ENCODE measurements at regions not wholly inside any gene's neighbourhood (a gene's known extent, or its start where the extent isn't known, plus 50 kb on each side); places are given as distances from the start of the nearest gene placed in this dataset.

DNA sequence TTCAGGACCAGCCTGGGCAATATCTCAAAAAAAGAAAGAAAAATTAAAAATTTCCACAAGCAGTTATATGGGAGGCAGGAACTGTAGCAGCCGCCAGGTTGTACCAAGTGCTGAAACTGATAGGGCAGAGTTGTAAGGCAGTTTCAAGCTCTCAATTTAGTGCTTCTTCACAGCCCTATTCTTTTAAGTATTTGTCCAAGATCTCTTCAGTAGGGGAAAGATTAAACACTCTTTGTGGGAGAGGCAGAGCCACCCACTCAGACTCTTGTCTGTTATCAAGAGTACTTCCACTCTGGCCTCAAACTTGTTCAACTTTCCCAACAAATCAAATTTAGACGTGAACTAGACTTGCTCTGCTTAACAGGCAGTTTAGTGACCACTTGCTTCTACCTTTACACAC, 228.7 kb downstream of the REEP3 start:
- DNase-seq = no peak

DNA sequence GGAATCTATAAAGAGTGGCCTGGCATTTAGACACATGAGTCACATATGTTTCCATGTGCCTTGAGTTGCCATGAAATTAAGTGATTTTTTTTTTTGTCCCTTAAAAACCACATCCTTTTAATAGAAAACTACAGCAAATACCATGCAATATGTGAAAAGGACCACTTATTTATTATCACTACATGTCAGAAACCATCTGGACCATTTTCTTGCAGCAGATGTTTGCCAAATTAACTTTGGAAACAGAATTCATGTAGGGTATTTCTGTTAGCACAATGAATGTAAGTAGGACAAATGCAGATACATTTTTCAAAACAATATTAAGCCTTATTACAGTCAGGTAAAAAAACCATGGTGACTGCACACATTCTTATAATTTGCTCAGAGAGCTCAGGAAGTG, 230.6 kb downstream of the REEP3 start:
- no peak for DNase-seq

DNA sequence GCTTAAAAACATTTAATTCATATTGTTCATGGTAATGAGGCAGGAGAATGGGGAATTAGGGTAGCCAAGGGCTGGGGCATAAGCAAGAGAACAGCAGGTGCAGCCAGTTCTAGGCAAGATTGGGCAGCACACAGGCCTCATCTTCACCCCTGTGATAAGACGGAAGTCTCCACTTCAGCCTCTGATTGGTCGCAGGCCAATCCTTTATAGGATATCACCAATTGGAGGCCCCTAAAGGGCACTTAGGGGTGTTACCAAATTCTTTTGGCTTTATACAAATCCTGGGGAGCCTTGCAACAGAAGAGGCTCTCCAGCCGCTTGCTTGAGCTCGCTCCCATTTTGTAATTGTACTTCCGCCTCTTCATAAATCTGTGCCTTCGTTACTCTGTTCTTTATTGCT, 231.1 kb downstream of the REEP3 start:
- no peak for DNase-seq

DNA sequence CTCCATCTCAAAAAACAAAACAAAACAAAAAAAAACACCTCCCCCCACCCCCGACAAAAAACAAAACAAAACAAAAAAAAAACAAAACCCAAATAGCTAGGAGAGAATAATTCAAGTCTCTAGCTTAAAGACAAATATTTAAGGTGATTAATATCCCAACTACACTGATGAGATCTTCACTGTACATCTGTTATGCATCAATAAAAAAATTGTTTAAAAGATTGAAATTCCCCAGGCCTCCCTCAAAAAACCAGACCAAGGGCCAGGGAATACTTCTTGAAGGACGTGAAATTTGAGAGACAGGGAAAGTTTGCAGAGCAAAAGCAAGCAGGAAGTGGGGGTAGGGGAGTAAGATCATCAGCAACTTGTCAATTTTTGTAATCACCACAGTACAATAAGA, 232.6 kb downstream of the REEP3 start:
- DNase-seq = no peak

DNA sequence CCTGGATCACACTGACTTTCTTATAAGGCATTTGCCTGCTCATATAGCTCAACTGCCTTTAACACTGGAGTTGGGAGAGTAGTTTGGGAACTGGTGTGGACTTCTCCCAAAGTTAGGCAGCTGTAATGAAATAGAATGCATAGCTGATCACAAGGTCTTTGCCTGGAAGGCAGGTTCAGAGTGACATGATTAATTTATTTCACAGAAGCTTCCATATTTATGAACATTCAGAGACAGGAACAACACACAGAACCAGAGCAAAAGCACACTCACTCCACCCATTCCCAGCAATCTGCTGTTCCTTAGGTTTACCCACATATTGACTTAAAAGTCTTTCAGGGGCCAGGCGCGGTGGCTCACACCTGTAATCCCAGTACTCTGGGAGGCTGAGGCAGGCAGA, 234.2 kb downstream of the REEP3 start:
- no peak for DNase-seq

DNA sequence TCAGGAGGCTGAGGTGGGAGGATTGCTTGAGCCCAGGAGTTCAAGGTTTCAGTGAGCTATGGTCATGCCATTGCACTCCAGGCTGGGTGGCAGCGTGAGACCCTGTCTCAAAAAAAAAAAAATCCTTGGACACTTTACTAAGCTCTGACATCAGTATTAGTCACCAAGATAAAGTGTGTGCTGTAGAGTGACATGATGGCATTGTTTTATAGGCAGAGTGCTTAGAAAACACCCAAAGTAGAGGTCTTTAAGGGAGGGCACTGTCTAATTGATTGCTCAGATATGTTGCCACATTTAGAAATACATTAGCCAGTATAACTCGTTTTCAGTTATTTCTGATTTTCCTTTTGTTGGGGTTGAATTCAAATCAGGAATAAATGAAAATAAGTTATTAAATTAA, 235.9 kb downstream of the REEP3 start:
- DNase-seq = no peak

DNA sequence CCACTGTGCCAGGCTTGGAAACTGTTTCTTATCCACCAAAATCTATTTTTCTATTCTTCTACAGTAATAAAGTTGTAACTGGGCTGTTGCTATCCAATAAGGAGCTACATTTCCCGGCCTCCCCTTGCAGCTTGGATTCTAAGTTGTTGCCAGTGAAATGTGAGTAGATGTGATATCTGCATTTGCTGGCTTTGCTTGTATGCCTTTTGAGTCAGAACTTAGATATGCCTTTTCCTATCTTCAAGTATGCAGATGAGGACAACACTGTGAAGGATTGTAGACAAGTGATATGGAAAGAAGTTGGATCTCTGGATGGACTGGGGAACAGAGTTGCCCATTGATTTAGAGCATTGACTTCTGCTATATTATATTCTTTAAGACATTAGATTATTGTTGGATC, 236.9 kb downstream of the REEP3 start:
- DNase-seq = no peak

DNA sequence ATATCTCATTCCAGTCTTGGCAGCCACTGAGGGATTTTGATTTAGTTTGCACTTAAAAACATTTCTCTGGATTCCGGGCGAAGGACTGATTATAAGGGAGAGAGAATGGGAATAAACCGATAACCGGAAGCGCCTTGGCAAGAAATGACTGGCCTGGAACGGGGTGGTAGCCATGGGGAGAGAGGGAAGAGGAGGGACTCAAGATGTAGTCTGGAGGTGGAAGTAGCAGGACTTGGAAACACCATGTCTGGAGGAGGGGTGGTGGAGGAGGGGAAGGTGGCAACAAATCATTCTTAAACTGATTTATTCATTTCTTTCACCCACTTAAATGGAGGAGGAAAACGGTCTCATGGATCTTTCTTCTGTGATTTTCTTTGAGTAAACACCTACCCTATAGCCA, 238.1 kb downstream of the REEP3 start:
- no peak for DNase-seq

DNA sequence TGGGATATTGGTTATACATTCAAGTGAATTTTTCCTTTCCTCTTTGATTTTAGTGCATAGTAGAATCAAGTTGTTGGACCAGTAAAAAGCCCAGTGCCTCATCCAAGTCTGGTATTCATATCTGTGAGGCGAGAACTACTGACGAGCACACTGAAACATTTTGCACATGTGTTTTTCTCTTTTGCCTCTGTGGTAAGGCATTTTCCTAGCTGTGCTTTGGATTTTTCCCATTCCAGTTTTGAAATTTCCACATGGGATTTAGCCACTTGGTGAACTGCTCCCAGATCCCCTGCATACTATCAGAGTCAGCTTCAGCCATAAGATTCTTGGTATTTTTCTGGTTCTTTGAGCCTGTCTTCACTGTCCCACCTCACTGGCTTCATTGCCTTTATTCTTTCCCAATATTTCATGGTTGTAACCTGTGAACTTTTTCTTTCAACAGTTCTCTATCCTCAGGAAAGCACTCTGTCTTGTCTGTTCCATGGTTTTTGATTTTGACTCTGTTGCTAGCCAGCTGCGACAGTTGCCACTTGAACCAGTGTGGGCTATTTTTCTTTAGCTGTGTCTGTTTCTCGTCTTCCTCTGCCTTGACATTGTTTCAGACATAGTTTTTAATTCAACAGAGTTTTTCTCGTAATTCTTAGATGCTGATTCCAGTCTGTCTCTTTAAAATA, 239.0 kb downstream of the REEP3 start:
- DNase-seq = peak; percentile 48

DNA sequence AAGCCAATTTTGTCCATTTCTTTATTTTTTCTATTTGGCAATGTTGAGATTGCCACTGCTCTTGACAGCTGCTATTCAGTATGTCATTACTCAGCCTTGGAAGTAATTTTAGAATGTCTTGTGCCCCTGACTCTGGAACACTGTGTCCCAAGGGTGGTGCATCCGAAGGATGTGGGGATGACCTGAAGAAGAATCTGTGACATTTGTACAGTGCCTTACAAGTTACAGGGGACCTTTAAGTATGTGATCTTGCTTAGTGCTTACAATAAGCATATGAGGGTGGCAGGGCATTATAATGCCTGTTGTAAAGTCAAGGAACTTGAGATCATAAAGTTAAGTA, 239.5 kb downstream of the REEP3 start:
- no peak for DNase-seq

DNA sequence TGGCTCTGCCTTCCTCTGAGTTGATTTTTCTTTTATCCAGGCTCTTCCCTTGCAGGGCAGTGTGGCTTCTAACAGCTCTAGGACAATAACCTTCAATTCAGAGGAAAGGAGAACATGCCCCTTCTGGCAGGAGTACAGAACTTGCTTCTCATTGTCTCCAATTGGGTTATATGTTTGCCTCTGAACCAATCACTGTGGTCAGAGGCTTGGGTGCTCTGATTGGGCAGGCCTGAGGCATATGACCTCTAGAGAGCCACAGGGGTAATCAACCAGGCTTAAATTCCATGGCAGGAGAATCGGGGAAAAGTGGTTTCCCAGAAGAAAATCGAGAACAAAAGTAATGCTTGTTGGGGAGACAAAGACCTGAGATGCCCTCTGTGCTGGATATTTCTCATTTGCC, 240.0 kb downstream of the REEP3 start:
- DNase-seq = no peak

DNA sequence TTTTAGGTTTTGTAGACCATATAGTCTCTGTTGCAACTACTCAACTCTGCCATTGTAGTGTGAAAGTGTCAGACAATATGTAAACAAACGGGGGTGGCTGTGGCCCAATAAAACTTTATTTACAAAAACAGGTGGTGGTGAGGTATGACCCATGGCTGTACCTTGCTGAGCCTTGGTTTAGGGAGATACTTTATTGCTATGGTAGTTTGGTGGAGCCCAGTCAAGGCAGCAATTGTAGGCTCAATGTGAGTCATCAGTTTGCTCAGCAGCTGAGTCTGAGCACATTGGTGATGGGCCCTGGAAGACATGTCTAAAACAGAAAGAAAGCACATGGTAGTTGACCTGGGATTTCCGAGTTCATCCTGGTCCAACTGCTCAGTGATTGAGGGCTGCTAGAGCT, 242.5 kb downstream of the REEP3 start:
- no peak for DNase-seq

DNA sequence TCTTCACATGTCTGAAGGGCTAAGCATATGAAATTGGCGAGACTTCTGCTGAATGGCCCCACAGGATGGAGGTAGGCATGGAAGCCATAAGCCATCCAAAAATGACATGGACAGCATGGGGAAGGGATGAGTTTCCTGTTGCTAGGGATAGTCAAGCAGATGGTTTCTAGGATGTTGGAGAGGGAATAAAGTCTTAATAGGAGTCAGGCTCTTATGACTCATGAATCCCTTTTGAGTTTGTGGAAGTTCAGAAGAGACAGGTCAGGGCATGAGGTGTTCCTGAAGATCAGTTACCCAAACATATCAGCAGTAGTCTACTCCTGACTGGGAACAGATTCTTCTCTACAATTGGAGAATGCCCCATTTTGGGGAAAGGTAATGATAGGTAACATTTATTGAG, 243.9 kb downstream of the REEP3 start:
- no peak for DNase-seq

DNA sequence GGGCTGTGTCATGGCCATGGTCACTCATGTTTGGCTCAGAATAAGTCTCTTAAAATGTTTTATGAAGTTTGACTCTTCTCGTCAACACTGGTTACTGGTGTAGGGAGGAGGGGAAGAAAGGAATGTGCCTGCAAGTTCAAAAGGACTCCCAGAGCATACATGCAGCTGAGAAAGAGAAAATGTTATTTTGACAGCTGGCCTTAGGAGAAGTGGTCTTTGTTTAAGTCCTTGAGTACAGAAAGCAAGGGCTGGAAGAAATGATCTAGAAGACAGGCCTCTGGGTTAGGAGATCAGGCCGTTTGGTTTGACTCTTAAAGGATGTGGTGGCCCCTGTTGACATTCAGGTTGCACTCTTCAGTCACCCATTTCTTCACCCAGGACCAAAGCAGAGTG, 245.5 kb downstream of the REEP3 start:
- DNase-seq = peak; percentile 44

DNA sequence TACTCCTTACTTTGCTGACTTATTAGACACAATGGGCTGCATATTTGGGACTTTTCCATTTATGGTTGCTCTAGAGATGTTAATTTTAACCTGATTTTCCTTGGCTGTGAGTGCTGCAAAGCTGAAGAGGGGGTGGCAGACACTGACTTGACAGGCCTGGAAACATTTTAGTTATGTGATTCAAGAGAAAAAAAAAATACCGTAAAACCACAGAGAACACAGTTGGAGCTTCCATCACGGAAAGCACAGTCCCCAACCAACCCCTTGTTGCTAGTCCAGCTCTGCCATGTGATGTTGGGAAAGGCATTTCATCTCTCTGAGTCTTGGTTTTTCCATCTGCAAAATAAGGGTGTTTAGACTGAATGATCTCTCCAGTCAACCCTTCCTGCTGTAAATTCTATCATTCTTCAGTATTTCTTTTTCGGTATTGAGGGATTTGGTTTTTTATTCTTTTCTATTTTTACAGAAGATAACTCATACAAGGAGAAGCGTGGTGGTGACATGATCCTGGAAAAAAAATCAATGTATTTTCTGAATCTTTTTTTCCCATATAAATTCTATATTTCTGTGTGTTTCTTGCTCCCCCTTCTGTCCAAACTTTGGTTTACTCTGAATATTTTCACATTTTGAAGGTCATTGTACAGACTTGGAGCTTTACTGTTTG, 246.1 kb downstream of the REEP3 start:
- DNase-seq = peak; percentile 45

DNA sequence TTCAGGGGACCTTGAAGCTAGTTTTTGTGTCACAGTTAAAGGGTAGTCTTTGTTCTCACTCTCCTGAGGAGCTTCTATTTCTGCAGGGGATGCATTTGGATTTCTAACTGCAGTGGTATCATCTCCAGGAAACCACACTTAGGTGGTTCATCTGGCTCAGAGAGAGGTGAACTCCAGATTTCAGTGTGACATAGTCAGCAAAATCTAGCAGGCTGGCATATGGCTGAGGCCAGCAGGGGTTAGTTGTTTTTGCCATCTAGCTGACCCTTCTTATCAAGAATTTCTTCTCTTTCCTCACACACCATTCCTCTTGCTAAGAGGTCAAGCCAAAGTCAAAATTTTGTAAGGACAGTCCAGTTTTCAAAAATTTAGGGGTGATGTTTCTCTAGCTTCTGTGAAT, 248.2 kb downstream of the REEP3 start:
- no peak for DNase-seq

DNA sequence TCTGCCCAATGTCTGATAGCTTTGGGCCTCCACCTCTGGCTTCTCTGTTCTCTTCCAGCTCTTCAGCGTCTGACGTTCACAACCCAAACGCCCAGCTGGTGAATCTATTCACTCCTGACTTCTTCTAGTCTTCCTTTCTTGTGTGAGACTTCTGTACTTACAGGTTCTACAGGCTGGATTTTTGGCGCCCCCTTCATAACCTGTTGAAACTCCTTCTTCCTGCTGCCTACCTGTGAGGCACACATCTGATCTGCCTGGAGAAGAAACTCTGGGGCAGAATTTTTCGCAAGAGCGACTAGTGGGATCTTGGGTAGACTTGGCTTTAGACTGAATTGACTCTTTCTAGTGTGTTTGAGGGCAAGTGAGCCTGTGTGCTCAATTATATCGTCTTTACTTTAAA, 249.3 kb downstream of the REEP3 start:
- no peak for DNase-seq

DNA sequence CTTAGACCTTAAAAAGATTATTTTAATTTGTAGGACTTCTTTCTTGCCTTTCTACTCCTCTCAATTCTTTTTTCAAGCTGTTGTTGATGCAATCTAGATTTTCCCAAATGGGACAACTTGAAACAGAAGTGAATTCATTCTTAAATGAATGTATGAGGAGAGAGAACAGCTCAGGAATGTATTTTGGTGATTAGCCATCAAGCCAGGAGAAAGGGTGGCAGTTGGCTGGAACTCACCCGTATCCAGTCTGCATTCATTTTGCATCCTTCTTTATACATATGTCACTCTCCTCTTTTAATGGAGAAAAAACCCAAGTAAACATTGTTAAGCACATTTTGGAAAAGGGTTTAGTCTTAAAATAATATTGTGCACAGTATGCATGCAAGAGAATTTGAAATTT, 251.3 kb downstream of the REEP3 start:
- no peak for DNase-seq

DNA sequence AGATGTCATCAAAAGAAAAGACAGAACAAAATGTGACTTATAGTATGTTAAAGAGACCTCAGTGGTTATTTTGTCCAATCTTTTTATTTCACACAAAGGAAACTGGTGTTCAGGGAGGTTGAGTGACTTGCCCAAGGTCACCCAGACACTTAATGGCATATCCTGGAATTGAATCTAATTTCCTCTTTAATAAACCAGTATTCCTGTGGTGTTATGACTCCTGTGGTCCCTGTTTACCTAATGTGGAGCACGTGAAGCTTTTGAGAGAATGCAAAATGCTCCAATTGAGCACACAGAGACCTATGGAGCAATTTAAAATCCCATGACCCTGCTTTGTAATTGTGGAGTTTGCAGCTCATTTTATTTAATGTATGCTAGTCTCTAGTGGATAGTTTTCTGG, 251.9 kb downstream of the REEP3 start:
- no peak for DNase-seq

DNA sequence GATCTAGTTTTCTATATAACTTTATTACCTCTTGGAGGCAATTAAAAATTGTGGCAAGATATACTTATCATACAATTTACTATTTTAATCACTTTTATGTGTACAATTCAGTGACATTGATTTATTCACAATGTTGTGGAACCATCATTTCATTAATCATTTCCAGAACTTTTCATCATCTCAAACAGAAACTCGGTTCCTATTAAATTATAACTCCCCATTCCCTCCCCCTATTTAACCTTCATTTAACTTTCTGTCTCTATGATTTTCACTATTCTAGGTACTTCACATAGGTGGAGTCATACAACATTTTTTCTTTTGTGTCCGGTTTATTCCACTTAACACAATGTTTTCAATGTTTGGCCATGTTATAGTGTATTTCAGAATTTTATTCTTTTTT, 252.8 kb downstream of the REEP3 start:
- no peak for DNase-seq

DNA sequence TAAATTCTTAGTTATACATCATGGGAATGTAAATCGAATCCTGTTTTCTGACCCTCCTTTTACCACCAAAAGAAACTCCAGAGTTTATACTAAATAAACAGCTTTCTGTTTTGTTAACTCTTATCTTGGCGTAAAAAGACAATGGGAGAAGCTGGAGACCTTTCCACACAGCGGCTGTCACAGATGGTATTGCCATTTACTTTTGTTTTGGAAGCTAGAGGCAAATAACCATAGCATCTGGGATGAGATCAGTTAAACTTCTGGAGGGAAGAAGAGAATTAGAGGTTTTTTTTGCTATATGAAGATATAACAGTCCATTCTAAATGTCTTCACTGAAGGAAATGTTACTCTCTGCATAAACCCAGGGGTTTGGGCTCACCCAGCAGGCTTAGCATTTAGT, 258.9 kb downstream of the REEP3 start:
- DNase-seq = no peak

DNA sequence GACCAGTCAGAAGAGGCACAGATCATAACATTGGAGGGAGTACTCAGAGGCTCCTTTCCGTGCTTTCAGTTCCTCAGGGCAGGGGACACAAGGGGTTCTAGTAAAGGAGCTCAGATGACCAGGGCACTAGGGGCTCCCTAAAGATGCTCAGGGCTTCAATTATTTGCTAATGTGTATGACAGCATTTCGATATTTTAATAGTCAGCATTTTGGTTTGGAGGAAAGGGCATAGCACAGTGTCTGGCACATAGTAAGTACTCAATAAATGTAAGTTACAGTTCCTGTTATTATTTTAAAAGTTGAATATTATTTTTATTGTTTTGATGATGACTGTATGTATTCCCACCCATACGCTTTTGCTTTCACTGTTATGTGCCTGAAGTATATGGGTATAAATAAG, 260.0 kb downstream of the REEP3 start:
- DNase-seq = no peak

DNA sequence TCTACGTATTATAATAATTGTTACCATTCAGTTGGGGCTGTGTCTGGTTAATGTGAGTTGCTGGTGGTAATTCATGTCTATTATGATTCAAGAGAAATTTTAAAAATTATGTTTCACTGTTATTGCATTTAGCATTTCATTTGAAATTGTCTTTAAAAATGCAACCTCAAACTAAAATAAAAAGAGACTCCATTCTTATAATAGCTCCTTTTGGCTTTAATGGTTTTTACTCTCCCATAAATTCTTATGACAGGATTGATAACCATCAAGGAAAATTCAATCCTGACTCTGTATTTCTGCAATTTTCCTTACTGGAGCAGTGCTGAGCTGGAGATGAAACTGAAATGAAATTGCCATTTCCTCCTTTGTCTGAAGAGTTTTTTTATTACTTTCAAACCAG, 262.7 kb downstream of the REEP3 start:
- DNase-seq = no peak

DNA sequence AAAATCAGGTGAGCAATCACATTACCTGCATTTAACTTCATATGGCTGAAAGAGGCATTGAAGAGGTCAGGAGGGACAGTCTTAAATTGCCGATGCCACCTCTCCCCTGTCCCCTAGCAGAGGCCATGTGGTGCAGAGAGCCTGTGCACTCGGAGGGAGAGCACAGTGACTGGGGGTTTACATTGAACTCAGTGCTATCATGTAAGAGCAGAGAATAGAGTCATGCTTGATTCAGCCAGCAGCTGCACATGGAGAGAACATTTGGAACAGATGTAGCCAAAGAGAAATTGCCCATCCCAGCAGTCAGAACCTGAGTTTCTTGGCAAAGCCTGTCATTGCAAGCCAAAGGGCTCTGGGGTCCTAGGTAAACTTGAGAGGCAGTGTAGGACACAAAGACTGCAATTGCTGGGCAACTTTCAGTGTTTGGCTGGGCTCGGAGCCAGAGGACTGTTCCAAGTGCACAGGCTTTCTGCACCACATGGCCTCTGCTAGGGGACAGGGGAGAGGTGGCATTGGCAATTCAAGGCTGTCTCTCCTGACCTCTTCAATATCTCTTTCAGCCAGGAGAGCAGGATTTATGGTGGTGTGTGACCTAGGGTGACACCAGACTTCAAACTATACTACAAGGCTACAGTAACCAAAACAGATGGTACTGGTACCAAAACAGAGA, 267.1 kb downstream of the REEP3 start:
- no peak for DNase-seq
